IMR-90 (cell line): ENCODE measurements at regions not wholly inside any gene's neighbourhood (a gene's known extent, or its start where the extent isn't known, plus 50 kb on each side); places are given as distances from the start of the nearest gene placed in this dataset.

Experiments
- ATAC-seq: fragments of 200-7000 bp; cut with Tn5 transposase; 2 replicates; pipeline ENCODE4 v1.9.1; 2020; ENCODE audit warnings: low read depth, mild to moderate bottlenecking, moderate library complexity
- BruUV-seq: library from RNA; stranded (reverse); fragments of 400-500 nt; replicated peaks from 2 replicates; lab custom pipeline; 2021; lab: Mats Ljungman, UMichigan
- CTCF ChIA-PET: fragments of 300-600 bp; formaldehyde crosslinking; extraction: SDS; loops from one replicate; lab custom pipeline; 2021; ENCODE audit warnings: antibody characterized with exemption; lab: Yijun Ruan, JAX
- POLR2A ChIA-PET: fragments of 300-600 bp; sonication (Branson Sonifier 250); formaldehyde crosslinking; loops from one replicate; lab custom pipeline; 2022; ENCODE audit warnings: antibody characterized with exemption; ENCODE audit not compliant: unreplicated experiment; lab: Charles Lee
- DNase-seq: peaks from one replicate; pipeline ENCODE4 v3.0.0; 2013
- H2AFZ ChIP-seq: replicated peaks from 2 replicates; pipeline ENCODE3; 2013; ENCODE audit warnings: low read length, mild to moderate bottlenecking; ENCODE audit not compliant: poor library complexity
- H2AK5ac ChIP-seq: 2 replicates; pipeline ENCODE4 v1.6.1; 2013; ENCODE audit warnings: low read depth, low read length, inconsistent platforms
- H2AK9ac ChIP-seq: replicated peaks from 2 replicates; pipeline ENCODE3; 2013; ENCODE audit warnings: mild to moderate bottlenecking, low read depth, low read length, moderate library complexity; ENCODE audit not compliant: poor library complexity
- H2BK120ac ChIP-seq: 2 replicates; pipeline ENCODE4 v1.6.1; 2013; ENCODE audit warnings: low read depth, low read length, inconsistent platforms
- H2BK15ac ChIP-seq: 3 replicates; pipeline ENCODE4 v1.6.1; 2013; ENCODE audit warnings: low read depth, low read length, inconsistent platforms
- H2BK20ac ChIP-seq: 2 replicates; pipeline ENCODE4 v1.6.1; 2013; ENCODE audit warnings: low read depth, mild to moderate bottlenecking, inconsistent platforms, low read length, moderate library complexity
- H2BK5ac ChIP-seq: 2 replicates; pipeline ENCODE4 v1.6.1; 2013; ENCODE audit warnings: mild to moderate bottlenecking, low read depth, low read length, inconsistent platforms; ENCODE audit not compliant: poor library complexity, severe bottlenecking
- H3K14ac ChIP-seq: replicated peaks from 2 replicates; pipeline ENCODE4 v1.6.1; 2013; ENCODE audit warnings: low read depth, low read length, inconsistent platforms
- H3K18ac ChIP-seq: 2 replicates; pipeline ENCODE4 v1.6.1; 2013; ENCODE audit warnings: low read depth, low read length, control low read depth
- H3K23ac ChIP-seq: 2 replicates; pipeline ENCODE4 v1.6.1; 2013; ENCODE audit warnings: low read depth, low read length, inconsistent platforms
- H3K27ac ChIP-seq: 2 replicates; pipeline ENCODE4 v1.5.1; 2013; ENCODE audit warnings: mild to moderate bottlenecking, control low read depth, low read length; ENCODE audit not compliant: insufficient read depth
- H3K27me3 ChIP-seq: 2 replicates; pipeline ENCODE4 v1.6.1; 2013; ENCODE audit warnings: low read length; ENCODE audit not compliant: control insufficient read depth, insufficient read depth
- H3K36me3 ChIP-seq: 2 replicates; pipeline ENCODE4 v1.6.1; 2013; ENCODE audit warnings: low read length, mixed read lengths; ENCODE audit not compliant: control insufficient read depth, insufficient read depth
- H3K4ac ChIP-seq: 2 replicates; pipeline ENCODE4 v1.6.1; 2013; ENCODE audit warnings: low read depth, low read length, inconsistent platforms
- H3K4me1 ChIP-seq: 2 replicates; pipeline ENCODE4 v1.6.1; 2013; ENCODE audit warnings: low read length, mixed read lengths; ENCODE audit not compliant: control insufficient read depth, insufficient read depth
- H3K4me2 ChIP-seq: 2 replicates; pipeline ENCODE4 v1.6.1; 2013; ENCODE audit warnings: low read depth, mild to moderate bottlenecking, control low read depth, low read length, moderate library complexity
- H3K4me3 ChIP-seq: 2 replicates; pipeline ENCODE4 v1.5.1; 2013; ENCODE audit warnings: low read depth, mild to moderate bottlenecking, control low read depth, low read length, moderate library complexity; ENCODE audit not compliant: insufficient read depth
- H3K56ac ChIP-seq: 2 replicates; pipeline ENCODE4 v1.6.1; 2013; ENCODE audit warnings: low read length, inconsistent platforms; ENCODE audit not compliant: insufficient read depth; ENCODE audit errors: extremely low read depth
- H3K79me1 ChIP-seq, 2 experiments: 2 replicates each; pipeline ENCODE4 v1.6.1; 2013; ENCODE audit warnings: low read length in 2 of 2, inconsistent platforms in 1 of 2, low read depth in 1 of 2
- H3K9ac ChIP-seq: 2 replicates; pipeline ENCODE4 v1.6.1; 2013; ENCODE audit warnings: low read depth, low read length, control low read depth
- H3K9me1 ChIP-seq: 2 replicates; pipeline ENCODE4 v1.6.1; 2013; ENCODE audit warnings: low read length, inconsistent platforms; ENCODE audit not compliant: insufficient read depth
- H3K9me3 ChIP-seq: 2 replicates; pipeline ENCODE4 v1.6.1; 2013; ENCODE audit warnings: low read length; ENCODE audit not compliant: control insufficient read depth, insufficient read depth
- H4K20me1 ChIP-seq: 2 replicates; pipeline ENCODE4 v1.6.1; 2013; ENCODE audit warnings: low read length, inconsistent platforms; ENCODE audit not compliant: insufficient read depth
- H4K5ac ChIP-seq: 2 replicates; pipeline ENCODE4 v1.6.1; 2013; ENCODE audit warnings: mild to moderate bottlenecking, low read depth, low read length, control low read depth
- H4K8ac ChIP-seq, 2 experiments: 2 replicates each; pipeline ENCODE4 v1.6.1; 2013; ENCODE audit warnings: low read depth in 2 of 2, low read length in 2 of 2, control low read depth in 1 of 2, inconsistent platforms in 1 of 2
- H4K91ac ChIP-seq: 2 replicates; pipeline ENCODE4 v1.6.1; 2013; ENCODE audit warnings: low read depth, low read length, inconsistent platforms; ENCODE audit not compliant: insufficient read depth
- CEBPB ChIP-seq: IDR thresholded peaks from 2 replicates; pipeline ENCODE4 v1.6.1; 2012; ENCODE audit warnings: low read depth, low read length, improper control_type of control experiment
- CHD1 ChIP-seq: IDR thresholded peaks from 2 replicates; pipeline ENCODE4 v1.6.1; 2012; ENCODE audit warnings: low read depth, low read length, improper control_type of control experiment
- FOS ChIP-seq: fragments of 150-350 bp; IDR thresholded peaks from 2 replicates; pipeline ENCODE4 v1.6.1; 2016; ENCODE audit warnings: low read depth, low read length
- MXI1 ChIP-seq: IDR thresholded peaks from 2 replicates; pipeline ENCODE4 v1.6.1; 2012; ENCODE audit warnings: low read depth, mild to moderate bottlenecking, low read length, moderate library complexity, borderline replicate concordance
- POLR2A ChIP-seq: IDR thresholded peaks from 2 replicates; pipeline ENCODE4 v1.6.1; 2012; ENCODE audit warnings: mild to moderate bottlenecking, low read depth, low read length
- RAD21 ChIP-seq: IDR thresholded peaks from 2 replicates; pipeline ENCODE4 v1.6.1; 2012; ENCODE audit warnings: low read length, improper control_type of control experiment
- WGBS, 2 experiments: methylation state at CpG; one replicate each; pipeline versions ENCODE4 v1.1.5 to v1.1.7; 2013; ENCODE audit warnings: missing lambda C conversion rate in 2 of 2; ENCODE audit not compliant: insufficient read length in 1 of 2; ENCODE audit errors: extremely low coverage in 2 of 2; 5-methylcytosine and 5-hydroxymethylcytosine counted together
- dilution Hi-C: fragments of 300-500 bp; cut with HindIII; formaldehyde crosslinking; loops from one replicate; pipeline ENCODE4 v1.14.3; 2018; ENCODE audit warnings: low sequenced_read_pairs; ENCODE audit not compliant: unreplicated experiment
- in situ Hi-C: fragments of 300-500 bp; cut with MboI; formaldehyde crosslinking; loops from 3 replicates; pipeline ENCODE4 v1.14.3; 2019; ENCODE audit warnings: low sequenced_read_pairs, inconsistent platforms, mixed read lengths
- intact Hi-C: fragments of 100-400 bp; cut with micrococcal nuclease; formaldehyde crosslinking; loops from 2 replicates; pipeline ENCODE4 v1.10.0; 2022
- TF ChIP-seq, protein P1 (sequence below): conservative IDR thresholded peaks from 2 replicates; pipeline ENCODE4 v1.5.1; 2012; ENCODE audit warnings: mild to moderate bottlenecking, low read depth, low read length, improper control_type of control experiment
- TF ChIP-seq, protein P2 (sequence below): fragments of 150-350 bp; IDR thresholded peaks from 2 replicates; pipeline ENCODE4 v1.6.1; 2017; ENCODE audit warnings: mild to moderate bottlenecking, antibody characterized with exemption, low read length, low read depth

DNA sequence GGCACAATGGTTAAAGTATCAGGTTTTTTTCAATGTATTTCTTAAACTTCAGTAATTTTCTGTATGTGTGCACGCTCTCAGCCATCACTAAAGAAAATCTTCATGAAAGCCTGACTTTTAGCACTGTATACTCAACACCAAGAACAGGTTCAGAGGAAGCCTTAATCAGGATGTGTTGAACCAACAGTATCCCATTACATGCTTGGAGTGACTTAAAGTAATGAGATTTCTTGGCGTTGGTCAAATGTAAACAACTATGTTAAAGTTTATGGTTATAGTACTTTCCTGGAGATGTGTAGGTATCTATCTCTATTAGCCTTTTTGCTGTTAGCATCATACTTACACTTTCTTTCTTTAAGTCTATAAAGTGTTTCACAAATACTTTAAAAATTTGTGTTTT is 335.0 kb downstream of the CCER1 start:
- Histone ChIP-seq H2AK5ac (no peak overlapping the region), H2AK9ac (no peak overlapping the region), H4K91ac (no peak overlapping the region), H3K23ac (no peak overlapping the region), H2BK5ac (no peak overlapping the region), H3K27ac (no peak overlapping the region), H4K20me1 (no peaks in the 10 kb centered on the region), H2AFZ (no peak overlapping the region), H2BK120ac (no peak overlapping the region), H3K18ac (no peak overlapping the region), H3K9me1 (no peaks in the 10 kb centered on the region), H3K56ac (no peak overlapping the region), H3K4me2 (no peak overlapping the region), H4K8ac (no peak overlapping the region), H3K4me3 (no peak overlapping the region), H3K9me3 (no peaks in the 10 kb centered on the region), H2BK20ac (no peak overlapping the region), H3K14ac (no peak overlapping the region; the same call in 1 of the 2 replicates), H3K79me1 (no peaks in the 10 kb centered on the region), H4K5ac (no peak overlapping the region), H3K9ac (no peak overlapping the region), H3K27me3 (no peaks in the 10 kb centered on the region), H3K4me1 (peaks cover 6% of the 10 kb centered on the region), H3K36me3 (no peaks in the 10 kb centered on the region), H2BK15ac (no peak overlapping the region), H3K4ac (no peak overlapping the region)
- dilution Hi-C loops (no loop called here), in situ Hi-C loops (no loop called here), intact Hi-C loops (loop anchor here (10.0 kb wide), 1 partner anchor 915 kb away; the partner anchor contains the start of gene ATP2B1)
- WGBS, 2 experiments: no CpG with 5 or more reads among the region's 2 CpGs
- ATAC-seq: no peak
- ChIA-PET POLR2A (no interaction called here), CTCF (no interaction called here)
- BruUV-seq: no TSS peak
- TF ChIP-seq, protein P1, sequence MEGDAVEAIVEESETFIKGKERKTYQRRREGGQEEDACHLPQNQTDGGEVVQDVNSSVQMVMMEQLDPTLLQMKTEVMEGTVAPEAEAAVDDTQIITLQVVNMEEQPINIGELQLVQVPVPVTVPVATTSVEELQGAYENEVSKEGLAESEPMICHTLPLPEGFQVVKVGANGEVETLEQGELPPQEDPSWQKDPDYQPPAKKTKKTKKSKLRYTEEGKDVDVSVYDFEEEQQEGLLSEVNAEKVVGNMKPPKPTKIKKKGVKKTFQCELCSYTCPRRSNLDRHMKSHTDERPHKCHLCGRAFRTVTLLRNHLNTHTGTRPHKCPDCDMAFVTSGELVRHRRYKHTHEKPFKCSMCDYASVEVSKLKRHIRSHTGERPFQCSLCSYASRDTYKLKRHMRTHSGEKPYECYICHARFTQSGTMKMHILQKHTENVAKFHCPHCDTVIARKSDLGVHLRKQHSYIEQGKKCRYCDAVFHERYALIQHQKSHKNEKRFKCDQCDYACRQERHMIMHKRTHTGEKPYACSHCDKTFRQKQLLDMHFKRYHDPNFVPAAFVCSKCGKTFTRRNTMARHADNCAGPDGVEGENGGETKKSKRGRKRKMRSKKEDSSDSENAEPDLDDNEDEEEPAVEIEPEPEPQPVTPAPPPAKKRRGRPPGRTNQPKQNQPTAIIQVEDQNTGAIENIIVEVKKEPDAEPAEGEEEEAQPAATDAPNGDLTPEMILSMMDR: no peak
- TF ChIP-seq POLR2A (no peak), FOS (no peak), CHD1 (no peak), MXI1 (no peak), CEBPB (no peak), RAD21 (no peak)
- TF ChIP-seq, protein P2, sequence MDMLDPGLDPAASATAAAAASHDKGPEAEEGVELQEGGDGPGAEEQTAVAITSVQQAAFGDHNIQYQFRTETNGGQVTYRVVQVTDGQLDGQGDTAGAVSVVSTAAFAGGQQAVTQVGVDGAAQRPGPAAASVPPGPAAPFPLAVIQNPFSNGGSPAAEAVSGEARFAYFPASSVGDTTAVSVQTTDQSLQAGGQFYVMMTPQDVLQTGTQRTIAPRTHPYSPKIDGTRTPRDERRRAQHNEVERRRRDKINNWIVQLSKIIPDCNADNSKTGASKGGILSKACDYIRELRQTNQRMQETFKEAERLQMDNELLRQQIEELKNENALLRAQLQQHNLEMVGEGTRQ: no peak
- DNase-seq: no peak
